ENCODE measurements at regions not wholly inside any gene's neighbourhood (a gene's known extent, or its start where the extent isn't known, plus 50 kb on each side); places are given as distances from the start of the nearest gene placed in this dataset.

- H4K91ac ChIP-seq (ENCODE audit: insufficient read depth, low read depth, low read length) = no peak overlapping the region
- ATAC-seq (ENCODE audit: low read depth) (no peak), DNase-seq (no peak)
- no peak overlapping the region for H2AFZ ChIP-seq (replicated peaks; ENCODE audit: low read length, poor library complexity)
- no peak overlapping the region for H3K4ac ChIP-seq (ENCODE audit: low read depth, low read length)
- H3K9me1 ChIP-seq (ENCODE audit: insufficient read depth, low read length) = 0 out of 2 replicates have a peak, but pooled peaks cover 2% of the 10 kb centered on the region
- no peak overlapping the region for H4K5ac ChIP-seq (ENCODE audit: low read depth, low read length)
- CTCF ChIA-PET = no interaction called here
- H2AK9ac ChIP-seq (replicated peaks; ENCODE audit: low read depth, low read length, poor library complexity) = no peak overlapping the region
- intact Hi-C loops (cut with micrococcal nuclease) (no loop called here), in situ Hi-C loops (cut with MboI; ENCODE audit: low sequenced_read_pairs) (no loop called here), dilution Hi-C loops (cut with HindIII; ENCODE audit: low sequenced_read_pairs, unreplicated experiment) (no loop called here)
- no peaks in the 10 kb centered on the region for H3K79me1 ChIP-seq (ENCODE audit: low read depth in 1 of 2, low read length in 2 of 2)
- no peaks in the 10 kb centered on the region for H3K4me1 ChIP-seq (ENCODE audit: control insufficient read depth, insufficient read depth, low read length)
- H2BK120ac ChIP-seq (ENCODE audit: low read depth, low read length) = no peak overlapping the region
- 0 out of 2 replicates have a peak, but pooled peaks cover 2% of the 10 kb centered on the region for H3K9me3 ChIP-seq (ENCODE audit: control insufficient read depth, insufficient read depth, low read length)
- POLR2A ChIA-PET (ENCODE audit: unreplicated experiment) = no interaction called here
- H2BK15ac ChIP-seq (ENCODE audit: low read depth, low read length) = no peak overlapping the region
- no peak overlapping the region for H3K9ac ChIP-seq (ENCODE audit: low read depth, low read length)
- H3K36me3 ChIP-seq (ENCODE audit: control insufficient read depth, insufficient read depth, low read length) = no peaks in the 10 kb centered on the region
- no peak overlapping the region for H3K4me3 ChIP-seq (ENCODE audit: insufficient read depth, low read depth, low read length)
- H3K4me2 ChIP-seq (ENCODE audit: low read depth, low read length) = no peak overlapping the region
- no peak overlapping the region for H4K8ac ChIP-seq (ENCODE audit: low read depth in 2 of 2, low read length in 2 of 2)
- no peak overlapping the region for H3K18ac ChIP-seq (ENCODE audit: low read depth, low read length)
- no peak overlapping the region for H2AK5ac ChIP-seq (ENCODE audit: low read depth, low read length)
- H3K27ac ChIP-seq (ENCODE audit: insufficient read depth, low read length) = no peak overlapping the region
- H4K20me1 ChIP-seq (ENCODE audit: insufficient read depth, low read length) = no peaks in the 10 kb centered on the region
- no peak overlapping the region for H2BK20ac ChIP-seq (ENCODE audit: low read depth, low read length)
- WGBS, 2 experiments (ENCODE audit: extremely low coverage in 2 of 2, insufficient read length in 1 of 2) = 80% methylated on average over 2 of the region's 8 CpGs; no CpG with 5 or more reads in 1 of the 2 experiments
- BruUV-seq (replicated peaks) = no TSS peak
- H3K27me3 ChIP-seq (ENCODE audit: control insufficient read depth, insufficient read depth, low read length) = peaks cover 9% of the 10 kb centered on the region
- no peak overlapping the region for H3K23ac ChIP-seq (ENCODE audit: low read depth, low read length)
- H3K56ac ChIP-seq (ENCODE audit: extremely low read depth, insufficient read depth, low read length) = no peak overlapping the region
- no peak overlapping the region for H3K14ac ChIP-seq (replicated peaks; ENCODE audit: low read depth, low read length)
- H2BK5ac ChIP-seq (ENCODE audit: low read depth, low read length, poor library complexity, severe bottlenecking) = no peak overlapping the region
- TF ChIP-seq RCOR1 (IDR thresholded peaks at IDR 0.05; ENCODE audit: insufficient replicate concordance, low read length) = no peak
- TF ChIP-seq FOS (IDR thresholded peaks at IDR 0.05; ENCODE audit: low read depth, low read length) = no peak
- no peak for TF ChIP-seq POLR2A (IDR thresholded peaks at IDR 0.05; ENCODE audit: low read depth, low read length)
Measured at GRCh38 chr18:22260208-22260820, 90.9 kb downstream of the GATA6 start.

All from IMR-90 (cell line).